ENCODE measurements at regions not wholly inside any gene's neighbourhood (a gene's known extent, or its start where the extent isn't known, plus 50 kb on each side); places are given as distances from the start of the nearest gene placed in this dataset.

- no peaks in the 10 kb centered on the region for H4K20me1 ChIP-seq (replicated peaks; ENCODE audit: control insufficient read depth, extremely low read depth, insufficient read depth, low read length)
- no peak overlapping the region for H3K27ac ChIP-seq (ENCODE audit: insufficient read depth, low read depth, low read length)
- no peak overlapping the region for H3K4me2 ChIP-seq (ENCODE audit: insufficient read depth, low read length)
- ChIA-PET CTCF (no interaction called here), POLR2A (no interaction called here)
- no peaks in the 10 kb centered on the region for H3K4me1 ChIP-seq (ENCODE audit: control insufficient read depth, extremely low read depth, insufficient read depth, low read length)
- FAIRE-seq, result no peak
- H3K36me3 ChIP-seq (ENCODE audit: control insufficient read depth in 2 of 2, extremely low read depth in 1 of 2, insufficient read depth in 2 of 2, low read length in 2 of 2), result no peaks in the 10 kb centered on the region
- H3K4me3 ChIP-seq (replicated peaks in 1 of 3; ENCODE audit: insufficient read depth in 1 of 3, low read depth in 1 of 3, low read length in 3 of 3), result no peak overlapping the region
- H3K79me2 ChIP-seq (ENCODE audit: control insufficient read depth, insufficient read depth, low read length), result no peaks in the 10 kb centered on the region
- H2AFZ ChIP-seq (ENCODE audit: low read depth, low read length), result no peak overlapping the region
- TF ChIP-seq GATA2 (IDR thresholded peaks at IDR 0.05; ENCODE audit: insufficient read depth, insufficient read length, low read depth, low read length) (no peak), MAX (IDR thresholded peaks at IDR 0.05; ENCODE audit: insufficient read depth, insufficient read length) (no peak), FOS (IDR thresholded peaks at IDR 0.05; ENCODE audit: borderline replicate concordance, insufficient read depth, low read length) (no peak), POLR2AphosphoS5 (IDR thresholded peaks at IDR 0.05; ENCODE audit: insufficient read depth, low read depth, low read length) (no peak), JUN (IDR thresholded peaks at IDR 0.05; ENCODE audit: borderline replicate concordance, insufficient read depth, insufficient read length, low read depth) (no peak), POLR2A (IDR thresholded peaks at IDR 0.05; ENCODE audit: low read depth, low read length) (no peak), EZH2 (IDR thresholded peaks at IDR 0.05; ENCODE audit: borderline replicate concordance, low read depth, low read length, severe bottlenecking) (no peak), CTCF (IDR thresholded peaks at IDR 0.05; ENCODE audit: extremely low read depth in 1 of 2, insufficient read depth in 1 of 2, low read depth in 1 of 2, low read length in 2 of 2) (no peak), MYC (IDR thresholded peaks at IDR 0.05; ENCODE audit: low read depth, low read length) (no peak)
- intact Hi-C loops (cut with micrococcal nuclease) (no loop called here), dilution Hi-C loops (cut with MboI; ENCODE audit: extremely low pct_ligation_motif_present, low sequenced_read_pairs) (no loop called here)
- H3K9ac ChIP-seq (replicated peaks; ENCODE audit: extremely low read depth, insufficient read depth, low read length), result no peak overlapping the region
- no peaks in the 10 kb centered on the region for H3K9me3 ChIP-seq (replicated peaks; ENCODE audit: control insufficient read depth, insufficient read depth, low read length)
- no peaks in the 10 kb centered on the region for H3K27me3 ChIP-seq (ENCODE audit: control insufficient read depth in 2 of 2, insufficient read depth in 2 of 2, low read length in 2 of 2)
- no peaks in the 10 kb centered on the region for H3K9me1 ChIP-seq (replicated peaks; ENCODE audit: control insufficient read depth, extremely low read depth, insufficient read depth, low read length)
- DNase-seq (ENCODE audit: low read depth, low spot score), result no peak
- no TSS peak for BruUV-seq (replicated peaks)
These were observed 596.3 kb downstream of the LTN1 start for GRCh38 chr21:28396421-28396820.
